ENCODE measurements at regions not wholly inside any gene's neighbourhood (a gene's known extent, or its start where the extent isn't known, plus 50 kb on each side); places are given as distances from the start of the nearest gene placed in this dataset.
A peak's percentile ranks its signal among the peaks of the same experiment; 100 is the strongest.

DNA sequence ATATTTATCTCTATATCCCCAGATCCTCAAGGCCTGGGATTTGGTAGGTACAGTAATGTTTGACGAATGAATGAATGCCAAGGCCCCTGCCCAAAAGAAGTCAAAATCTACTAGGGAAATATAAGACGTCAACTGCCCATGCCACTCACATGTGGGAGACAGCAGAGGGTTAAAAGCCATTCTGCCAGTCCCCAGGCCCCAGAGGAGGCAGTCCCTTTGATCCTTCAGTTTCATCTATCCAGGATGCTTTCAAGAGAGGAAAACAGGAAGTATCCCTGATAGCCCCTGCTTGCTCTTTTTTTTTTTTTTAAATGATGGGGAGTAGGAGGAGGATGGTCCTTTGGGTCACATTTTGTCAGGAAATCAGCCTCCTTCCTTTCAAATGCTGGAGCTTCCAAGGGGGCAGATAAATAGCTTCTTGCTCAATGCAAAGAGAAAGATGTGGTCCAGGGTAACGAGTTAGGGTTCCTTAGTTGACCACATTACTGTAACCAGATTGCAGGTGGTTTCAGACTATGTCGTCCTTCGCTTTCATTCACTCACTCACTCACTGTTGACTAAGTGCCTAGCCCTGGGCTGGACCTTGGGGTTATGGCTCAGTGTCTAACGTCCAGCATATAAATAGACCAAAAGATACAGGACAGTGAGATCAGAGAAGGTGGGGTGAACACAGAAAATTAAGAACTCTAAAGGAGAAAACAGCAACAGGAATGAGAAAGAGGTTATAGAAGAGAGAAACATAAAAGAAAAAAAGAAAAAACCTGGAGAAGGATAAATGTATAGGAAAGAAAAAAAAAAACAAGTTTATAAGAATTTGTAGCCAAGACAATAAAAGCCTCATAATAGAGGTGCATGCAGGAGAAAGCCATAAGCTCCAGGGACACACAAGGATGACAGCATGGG is 64.6 kb upstream of the PIM1 start:
- DNase-seq (ENCODE audit: low spot score): peak; percentile 69

DNA sequence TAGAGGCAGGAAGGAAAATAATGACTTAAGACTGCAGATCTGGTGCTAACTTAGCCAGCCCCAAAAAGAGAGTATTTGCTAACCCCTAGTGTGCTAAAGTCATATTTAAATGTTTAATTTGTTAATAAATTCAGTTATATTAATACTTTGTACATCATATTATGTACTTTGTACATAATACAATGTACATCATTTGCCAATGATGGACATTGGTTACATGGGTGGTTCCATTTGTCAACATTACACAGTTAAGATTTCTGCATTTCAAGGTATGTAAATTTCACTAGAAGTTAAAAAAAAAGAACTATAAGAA is 63.9 kb upstream of the PIM1 start:
- no peak for DNase-seq (ENCODE audit: low spot score)

DNA sequence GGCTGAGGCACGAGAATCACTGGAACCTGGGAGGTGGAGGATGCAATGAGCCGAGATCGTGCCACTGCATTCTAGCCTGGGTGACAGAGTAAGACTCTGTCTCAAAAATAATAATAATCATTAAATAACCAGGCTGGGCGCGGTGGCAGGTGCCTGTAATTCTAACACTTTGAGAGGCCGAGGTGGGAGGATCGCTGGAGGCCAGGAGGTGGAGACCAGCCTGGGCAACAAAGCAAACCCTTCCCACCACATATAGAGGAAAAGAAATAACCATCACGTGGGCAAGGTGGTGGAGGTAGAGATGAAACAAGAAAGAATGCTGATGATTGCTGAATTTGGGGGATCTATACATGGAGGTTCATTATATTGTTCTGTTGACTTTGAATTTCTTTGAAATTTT is 63.4 kb upstream of the PIM1 start:
- no peak for DNase-seq (ENCODE audit: low spot score)

DNA sequence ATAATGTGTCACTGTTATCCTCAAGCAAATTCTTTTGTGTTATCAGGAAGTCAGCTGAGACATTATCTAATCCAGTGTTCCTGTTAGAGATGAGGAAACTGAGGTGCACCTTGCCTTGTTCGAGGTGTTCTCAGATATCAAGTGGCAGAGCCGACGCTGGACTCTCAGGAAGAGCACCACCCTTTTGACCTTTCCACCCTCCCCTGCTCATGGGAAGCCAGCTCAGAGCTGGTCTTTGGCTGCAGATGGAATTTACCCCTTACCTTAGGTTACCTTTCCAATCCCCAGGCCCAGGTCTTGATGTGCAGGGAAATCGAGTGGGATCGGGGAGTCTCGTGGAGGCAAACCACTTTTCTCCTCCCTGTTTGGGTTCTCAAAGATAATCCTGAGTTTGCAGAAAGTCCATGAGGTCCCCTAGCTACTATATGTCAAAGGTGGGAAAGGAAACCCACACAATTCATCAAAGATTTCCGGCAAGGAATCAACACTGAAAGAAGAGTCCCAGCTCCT is 62.9 kb upstream of the PIM1 start:
- no peak for DNase-seq (ENCODE audit: low spot score)

DNA sequence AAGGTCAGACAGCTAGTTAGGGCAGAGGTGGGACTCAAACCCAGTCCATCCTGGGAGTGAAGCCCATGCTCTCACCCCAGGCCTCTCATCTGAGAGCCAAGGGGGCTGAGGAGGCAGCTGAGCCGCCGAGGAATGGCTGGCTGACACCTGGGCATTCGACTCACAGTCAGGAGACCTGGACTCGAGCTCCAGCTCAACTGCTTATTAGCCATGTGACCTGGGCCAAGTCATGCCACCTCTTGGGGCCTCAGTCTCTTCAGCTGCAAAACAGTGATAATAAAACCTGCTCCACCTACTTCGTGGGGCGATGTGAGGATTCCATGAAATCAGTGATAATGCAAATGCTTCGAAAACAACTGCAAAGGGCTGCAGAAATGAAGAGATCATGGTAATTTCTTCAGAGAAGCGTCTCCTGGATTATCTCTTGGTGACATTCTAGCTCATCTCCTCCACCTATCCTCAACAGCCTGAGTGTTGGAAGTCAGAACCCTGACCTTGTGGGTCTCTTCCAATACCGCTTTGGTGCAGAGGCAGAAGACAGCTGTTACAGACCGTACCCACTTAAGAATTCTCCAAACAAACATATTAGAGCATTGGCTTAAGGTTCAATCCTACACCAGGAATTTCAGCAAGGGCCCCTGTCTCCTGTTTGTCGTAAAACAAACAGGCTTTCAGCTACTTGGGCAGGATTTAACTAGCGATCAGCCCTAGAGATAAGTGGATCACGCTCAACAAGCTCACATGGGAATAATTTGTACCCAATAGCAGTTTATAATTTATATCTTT is 60.0 kb upstream of the PIM1 start:
- DNase-seq (ENCODE audit: low spot score): no peak

- no peak for DNase-seq (ENCODE audit: low spot score)
These were observed 59.2 kb upstream of the PIM1 start for GRCh38 chr6:37110500-37111461.

DNA sequence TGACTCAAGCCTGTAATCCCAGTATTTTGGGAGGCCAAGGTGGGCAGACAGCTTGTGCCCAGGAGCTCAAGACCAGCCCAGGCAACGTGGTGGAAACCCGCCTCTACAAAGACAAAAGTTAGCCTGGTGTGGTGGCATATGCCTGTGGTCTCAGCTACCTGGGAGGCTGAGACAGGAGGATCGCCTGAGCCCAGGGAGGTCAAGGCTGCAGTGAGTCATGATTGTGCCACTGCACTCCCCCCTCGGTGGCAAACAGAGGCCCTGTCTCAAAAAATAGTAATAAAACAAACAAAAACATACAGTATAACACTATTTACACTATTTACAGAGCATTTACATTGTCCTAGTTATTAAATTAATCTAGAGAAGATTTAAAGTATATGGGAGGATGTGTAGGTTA is 56.0 kb upstream of the PIM1 start:
- no peak for DNase-seq (ENCODE audit: low spot score)

DNA sequence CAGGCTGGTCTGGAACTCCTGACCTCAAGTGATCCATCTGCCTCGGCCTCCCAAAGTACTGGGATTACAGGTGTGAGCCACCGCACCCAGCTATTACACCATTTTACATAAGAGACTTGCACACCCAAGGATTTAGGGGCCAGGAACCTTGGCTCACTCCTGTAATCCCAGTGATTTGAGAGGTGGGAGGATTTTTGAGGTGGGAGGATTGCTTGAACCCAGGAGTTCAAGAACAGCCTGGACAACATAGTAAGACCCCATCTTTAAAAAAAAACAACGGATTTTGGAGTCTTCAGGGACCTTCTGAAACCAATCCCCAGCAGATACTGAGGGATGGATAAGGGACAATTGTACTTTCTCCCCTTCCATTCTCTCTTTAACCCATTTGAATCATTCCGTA is 55.3 kb upstream of the PIM1 start:
- no peak for DNase-seq (ENCODE audit: low spot score)

GRCh38 chr6:37115236-37115895 is 54.6 kb upstream of the PIM1 start:
- DNase-seq (ENCODE audit: low spot score): no peak

- no peak for DNase-seq (ENCODE audit: low spot score)
These were observed 53.6 kb upstream of the PIM1 start for GRCh38 chr6:37116326-37116725.

DNA sequence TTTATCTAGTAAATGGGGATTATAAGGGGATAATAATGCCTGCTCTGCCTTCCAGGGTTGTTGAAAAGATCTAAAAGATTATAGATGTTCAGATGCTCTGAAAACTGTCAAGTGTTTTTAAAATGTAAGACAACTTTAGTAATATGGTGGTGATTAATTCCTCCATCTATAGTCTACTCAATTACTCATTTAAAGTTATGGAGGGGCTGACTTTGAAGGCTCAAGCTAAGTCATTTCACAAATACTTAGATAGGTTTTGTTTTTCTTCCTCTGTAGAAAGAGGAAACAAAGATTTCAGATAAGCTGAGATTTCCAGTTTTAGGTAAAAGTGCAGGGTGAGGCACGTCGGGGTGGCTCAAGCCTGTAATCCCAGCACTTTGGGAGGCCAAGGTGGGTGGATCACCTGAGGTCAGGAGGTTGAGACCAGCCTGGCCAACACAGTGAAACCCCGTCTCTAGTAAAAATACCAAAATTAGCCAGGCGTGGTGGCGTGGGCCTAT is 50.5 kb upstream of the PIM1 start:
- DNase-seq (ENCODE audit: low spot score): no peak

All from SW480 (cell line).